Uterus (tissue), 3 donors: ENCODE measurements at regions not wholly inside any gene's neighbourhood (a gene's known extent, or its start where the extent isn't known, plus 50 kb on each side); places are given as distances from the start of the nearest gene placed in this dataset.

Experiments used
- DNase-seq, 2 donors: peaks; one replicate each; pipeline ENCODE4 v3.0.0-alpha.2; 2019 to 2020
- H3K27ac ChIP-seq, 2 donors: fragments of 200-600 bp; sonication (generic); 1 replicate in 1 of 2; 2 replicates in 1 of 2; pipeline ENCODE4 v1.5.1; 2016 to 2018
- H3K27me3 ChIP-seq, 2 donors: fragments of 200-600 bp; sonication (generic); one replicate each; pipeline ENCODE4 v1.5.1; 2018 to 2019; ENCODE audit warnings: control low read depth in 1 of 2
- H3K36me3 ChIP-seq, 2 donors: fragments of 200-600 bp; sonication (generic); one replicate each; pipeline ENCODE4 v1.5.1; 2019; ENCODE audit warnings: control low read depth in 1 of 2
- H3K4me1 ChIP-seq, 2 donors: fragments of 200-600 bp; sonication (generic); one replicate each; pipeline ENCODE4 v1.5.1; 2018 to 2019; ENCODE audit warnings: control low read depth in 1 of 2
- H3K4me3 ChIP-seq, 2 donors: fragments of 200-600 bp; sonication (generic); 1 replicate in 1 of 2; 2 replicates in 1 of 2; pipeline ENCODE4 v1.5.1; 2018 to 2019; ENCODE audit warnings: mild to moderate bottlenecking in 1 of 2
- H3K9me3 ChIP-seq, 2 donors: fragments of 200-600 bp; sonication (generic); one replicate each; pipeline ENCODE4 v1.5.1; 2019; ENCODE audit warnings: control low read depth in 1 of 2
- CTCF ChIP-seq, 4 experiments: fragments of 200-600 bp in 2 of 4; fragments of 450-650 bp in 2 of 4; sonication (generic) in 2 of 4; IDR thresholded peaks; one replicate each; pipeline ENCODE4 v1.5.1; 2016 to 2019; ENCODE audit warnings: antibody characterized with exemption in 4 of 4, mild to moderate bottlenecking in 2 of 4, moderate library complexity in 1 of 4
- POLR2A ChIP-seq, 2 donors: fragments of 450-650 bp; IDR thresholded peaks; one replicate each; pipeline ENCODE4 v1.6.1; 2016; ENCODE audit warnings: antibody characterized with exemption in 2 of 2, mild to moderate bottlenecking in 1 of 2, moderate library complexity in 1 of 2
- intact Hi-C: fragments of 100-400 bp; cut with DNase I; formaldehyde crosslinking; loops from one replicate; pipeline ENCODE4 v1.15.1; 2023; ENCODE audit warnings: low total_unique reads
- donor health status: DM: yes; HTN: yes; CAD: no.

GRCh38 chr2:117693651-117694050 lies 120.8 kb upstream of the DDX18 start:
- H3K27ac ChIP-seq: no peak overlapping the region
- H3K27me3 ChIP-seq: no peaks in the 10 kb centered on the region
- H3K36me3 ChIP-seq: no peaks in the 10 kb centered on the region
- intact Hi-C loops: no loop called here
- no peak overlapping the region for H3K4me3 ChIP-seq
- H3K9me3 ChIP-seq: no peaks in the 10 kb centered on the region
- no peaks in the 10 kb centered on the region for H3K4me1 ChIP-seq
- DNase-seq: no peak
- TF ChIP-seq CTCF (IDR thresholded peaks at IDR 0.05): no peak
- TF ChIP-seq POLR2A (IDR thresholded peaks at IDR 0.05): no peak

- TF ChIP-seq POLR2A (IDR thresholded peaks at IDR 0.05) (no peak), CTCF (IDR thresholded peaks at IDR 0.05) (no peak)
- Histone ChIP-seq H3K27ac (no peak overlapping the region), H3K27me3 (no peaks in the 10 kb centered on the region), H3K4me3 (no peak overlapping the region), H3K9me3 (no peaks in the 10 kb centered on the region), H3K36me3 (no peaks in the 10 kb centered on the region), H3K4me1 (no peaks in the 10 kb centered on the region)
- DNase-seq: no peak
- intact Hi-C loops: no loop called here
Measured at GRCh38 chr2:117698287-117698686, 116.2 kb upstream of the DDX18 start.

GRCh38 chr2:117698819-117699218 lies 115.7 kb upstream of the DDX18 start:
- TF ChIP-seq POLR2A (IDR thresholded peaks at IDR 0.05) (no peak), CTCF (IDR thresholded peaks at IDR 0.05) (no peak)
- no peaks in the 10 kb centered on the region for H3K4me1 ChIP-seq
- H3K9me3 ChIP-seq: no peaks in the 10 kb centered on the region
- DNase-seq: no peak
- no peaks in the 10 kb centered on the region for H3K27me3 ChIP-seq
- no peak overlapping the region for H3K27ac ChIP-seq
- intact Hi-C loops: no loop called here
- no peaks in the 10 kb centered on the region for H3K36me3 ChIP-seq
- H3K4me3 ChIP-seq: no peak overlapping the region

GRCh38 chr2:117700471-117700870 lies 114.0 kb upstream of the DDX18 start:
- intact Hi-C loops: no loop called here
- Histone ChIP-seq H3K27ac (no peak overlapping the region), H3K4me1 (no peaks in the 10 kb centered on the region), H3K9me3 (no peaks in the 10 kb centered on the region), H3K27me3 (no peaks in the 10 kb centered on the region), H3K36me3 (no peaks in the 10 kb centered on the region), H3K4me3 (no peak overlapping the region)
- no peak for DNase-seq
- TF ChIP-seq POLR2A (IDR thresholded peaks at IDR 0.05): no peak
- TF ChIP-seq CTCF (IDR thresholded peaks at IDR 0.05): no peak

- intact Hi-C loops: no loop called here
- Histone ChIP-seq H3K4me1 (no peaks in the 10 kb centered on the region), H3K36me3 (no peaks in the 10 kb centered on the region), H3K27me3 (no peaks in the 10 kb centered on the region), H3K4me3 (no peak overlapping the region), H3K9me3 (no peaks in the 10 kb centered on the region), H3K27ac (no peak overlapping the region)
- TF ChIP-seq POLR2A (IDR thresholded peaks at IDR 0.05): no peak
- TF ChIP-seq CTCF (IDR thresholded peaks at IDR 0.05): no peak
- DNase-seq: no peak
Measured at GRCh38 chr2:117701365-117701764, 113.1 kb upstream of the DDX18 start.
